ENCODE measurements at regions not wholly inside any gene's neighbourhood (a gene's known extent, or its start where the extent isn't known, plus 50 kb on each side); places are given as distances from the start of the nearest gene placed in this dataset.
"Not testable (repeated sequence)": the region's sequence is repeated elsewhere in the genome, so short reads cannot be mapped to it uniquely, and the experiment has no call there.

- H3K27me3 ChIP-seq (ENCODE audit: control insufficient read depth in 1 of 2, insufficient read depth in 2 of 2, low read length in 2 of 2), result no peaks in the 10 kb centered on the region
- no peak overlapping the region for H3K9ac ChIP-seq (ENCODE audit: low read length)
- no peaks in the 10 kb centered on the region for H3K9me3 ChIP-seq (ENCODE audit: low read length)
- no peaks in the 10 kb centered on the region for H3K4me1 ChIP-seq (ENCODE audit: insufficient read depth, low read length)
- H3K27ac ChIP-seq (ENCODE audit: low read depth, low read length), result no peak overlapping the region
- no peaks in the 10 kb centered on the region for H3K36me3 ChIP-seq (ENCODE audit: insufficient read depth, low read length)
- no peak overlapping the region for H3K4me3 ChIP-seq (ENCODE audit: low read depth in 1 of 2, low read length in 2 of 2)
Observed at GRCh38 chr2:36223259-36223658, 132.3 kb upstream of the CRIM1 start.

- H3K4me1 ChIP-seq (ENCODE audit: insufficient read depth, low read length), result no peaks in the 10 kb centered on the region
- H3K4me3 ChIP-seq (ENCODE audit: low read depth in 1 of 2, low read length in 2 of 2), result no peak overlapping the region
- no peaks in the 10 kb centered on the region for H3K27me3 ChIP-seq (ENCODE audit: control insufficient read depth in 1 of 2, insufficient read depth in 2 of 2, low read length in 2 of 2)
- no peak overlapping the region for H3K27ac ChIP-seq (ENCODE audit: low read depth, low read length)
- H3K9me3 ChIP-seq (ENCODE audit: low read length), result no peaks in the 10 kb centered on the region
- no peaks in the 10 kb centered on the region for H3K36me3 ChIP-seq (ENCODE audit: insufficient read depth, low read length)
- no peak overlapping the region for H3K9ac ChIP-seq (ENCODE audit: low read length)
Observed at GRCh38 chr2:36222485-36222884, 133.1 kb upstream of the CRIM1 start.

DNA sequence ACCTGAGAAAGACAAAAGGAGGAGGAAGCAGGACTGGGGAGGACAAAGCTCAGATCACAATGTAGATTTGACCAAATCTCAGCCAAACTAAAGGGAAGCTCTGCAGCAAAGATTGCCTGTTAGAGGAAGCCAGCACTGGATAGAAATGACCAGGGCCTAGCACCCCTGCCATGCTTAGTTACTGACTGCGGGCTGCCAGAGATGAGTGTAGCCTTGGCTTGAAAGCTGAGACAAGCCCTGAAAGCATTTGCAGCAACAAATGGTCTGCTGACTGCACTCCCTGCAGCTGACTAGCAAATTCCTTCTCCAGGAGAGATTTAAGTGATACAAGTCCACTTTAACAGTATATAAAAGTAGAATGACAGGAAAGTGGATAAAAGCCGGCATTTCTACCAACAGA, 140.9 kb upstream of the CRIM1 start:
- H3K4me3 ChIP-seq (ENCODE audit: low read depth in 1 of 2, low read length in 2 of 2), result no peak overlapping the region
- no peaks in the 10 kb centered on the region for H3K36me3 ChIP-seq (ENCODE audit: insufficient read depth, low read length)
- no peaks in the 10 kb centered on the region for H3K4me1 ChIP-seq (ENCODE audit: insufficient read depth, low read length)
- no peak overlapping the region for H3K9ac ChIP-seq (ENCODE audit: low read length)
- no peaks in the 10 kb centered on the region for H3K9me3 ChIP-seq (ENCODE audit: low read length)
- no peaks in the 10 kb centered on the region for H3K27me3 ChIP-seq (ENCODE audit: control insufficient read depth in 1 of 2, insufficient read depth in 2 of 2, low read length in 2 of 2)
- no peak overlapping the region for H3K27ac ChIP-seq (ENCODE audit: low read depth, low read length)

GRCh38 chr2:36203366-36203765, 152.2 kb upstream of the CRIM1 start:
- Histone ChIP-seq H3K4me1 (ENCODE audit: insufficient read depth, low read length) (no peaks in the 10 kb centered on the region), H3K36me3 (ENCODE audit: insufficient read depth, low read length) (no peaks in the 10 kb centered on the region), H3K27me3 (ENCODE audit: control insufficient read depth in 1 of 2, insufficient read depth in 2 of 2, low read length in 2 of 2) (no peaks in the 10 kb centered on the region), H3K4me3 (ENCODE audit: low read depth in 1 of 2, low read length in 2 of 2) (no peak overlapping the region), H3K9ac (ENCODE audit: low read length) (no peak overlapping the region), H3K27ac (ENCODE audit: low read depth, low read length) (no peak overlapping the region), H3K9me3 (ENCODE audit: low read length) (no peaks in the 10 kb centered on the region)

DNA sequence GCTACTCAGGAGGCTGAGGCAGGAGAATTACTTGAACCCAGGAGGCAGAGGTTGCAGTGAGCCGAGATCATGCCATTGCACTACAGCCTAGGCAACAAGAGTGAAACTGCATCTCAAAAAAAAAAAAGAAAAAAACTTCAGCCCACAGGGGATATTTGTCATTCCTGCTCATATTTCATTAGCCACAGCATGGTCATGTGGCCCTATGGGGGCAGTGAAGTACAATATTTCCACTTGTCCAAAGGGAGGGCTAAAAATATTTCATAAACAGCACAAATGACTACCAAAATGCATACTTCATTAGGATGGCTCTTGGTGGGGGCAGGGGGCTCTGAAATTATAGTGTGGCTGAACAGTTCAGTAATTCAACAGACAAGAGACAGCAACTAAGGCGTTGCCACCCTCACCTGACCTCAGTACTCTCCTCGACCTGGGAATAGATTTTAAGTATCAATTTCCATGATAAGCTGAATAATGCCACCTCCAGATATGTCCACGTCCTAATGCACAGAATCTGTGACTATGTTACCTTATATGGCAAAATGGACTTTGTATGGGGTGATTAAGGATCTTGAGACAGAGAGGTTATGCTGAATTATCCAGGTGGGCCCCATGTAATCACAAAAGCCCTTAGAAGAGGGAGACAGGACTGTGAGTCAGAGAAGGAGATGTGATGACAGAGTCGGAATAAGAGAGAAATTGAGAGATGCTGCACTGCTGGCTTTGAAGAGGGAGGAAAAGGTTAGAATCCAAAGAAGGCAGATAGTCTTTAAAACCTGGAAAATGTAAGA, 158.2 kb upstream of the CRIM1 start:
- no peaks in the 10 kb centered on the region for H3K9me3 ChIP-seq (ENCODE audit: low read length)
- no peaks in the 10 kb centered on the region for H3K27me3 ChIP-seq (ENCODE audit: control insufficient read depth in 1 of 2, insufficient read depth in 2 of 2, low read length in 2 of 2)
- no peaks in the 10 kb centered on the region for H3K4me1 ChIP-seq (ENCODE audit: insufficient read depth, low read length)
- H3K36me3 ChIP-seq (ENCODE audit: insufficient read depth, low read length), result no peaks in the 10 kb centered on the region
- H3K4me3 ChIP-seq (ENCODE audit: low read depth in 1 of 2, low read length in 2 of 2), result no peak overlapping the region
- no peak overlapping the region for H3K9ac ChIP-seq (ENCODE audit: low read length)
- no peak overlapping the region for H3K27ac ChIP-seq (ENCODE audit: low read depth, low read length)

DNA sequence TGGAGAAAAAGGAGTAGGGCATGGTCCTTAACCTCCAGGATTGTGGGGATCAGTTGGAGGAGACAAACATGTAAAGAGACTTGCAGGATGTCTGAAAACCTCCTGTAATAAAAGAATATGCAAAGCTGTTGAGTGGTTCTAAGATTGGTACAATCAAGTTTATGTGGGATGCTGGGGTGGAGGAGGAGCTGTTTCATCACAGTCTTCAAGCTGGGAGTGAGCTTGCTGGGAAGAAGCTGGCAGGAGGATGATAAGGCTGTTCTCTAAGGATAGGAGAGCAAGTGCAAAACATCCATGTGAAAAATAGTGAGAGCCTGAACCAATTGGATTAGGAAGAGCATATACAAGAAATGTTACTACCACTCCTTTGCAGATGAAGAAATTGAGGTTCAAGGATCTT, 161.9 kb upstream of the CRIM1 start:
- no peaks in the 10 kb centered on the region for H3K4me1 ChIP-seq (ENCODE audit: insufficient read depth, low read length)
- no peak overlapping the region for H3K27ac ChIP-seq (ENCODE audit: low read depth, low read length)
- H3K27me3 ChIP-seq (ENCODE audit: control insufficient read depth in 1 of 2, insufficient read depth in 2 of 2, low read length in 2 of 2), result no peaks in the 10 kb centered on the region
- no peaks in the 10 kb centered on the region for H3K9me3 ChIP-seq (ENCODE audit: low read length)
- no peaks in the 10 kb centered on the region for H3K36me3 ChIP-seq (ENCODE audit: insufficient read depth, low read length)
- H3K9ac ChIP-seq (ENCODE audit: low read length), result no peak overlapping the region
- H3K4me3 ChIP-seq (ENCODE audit: low read depth in 1 of 2, low read length in 2 of 2), result no peak overlapping the region

- H3K27ac ChIP-seq (ENCODE audit: low read depth, low read length), result no peak overlapping the region
Observed at GRCh38 chr2:36192983-36193382, 162.6 kb upstream of the CRIM1 start.

DNA sequence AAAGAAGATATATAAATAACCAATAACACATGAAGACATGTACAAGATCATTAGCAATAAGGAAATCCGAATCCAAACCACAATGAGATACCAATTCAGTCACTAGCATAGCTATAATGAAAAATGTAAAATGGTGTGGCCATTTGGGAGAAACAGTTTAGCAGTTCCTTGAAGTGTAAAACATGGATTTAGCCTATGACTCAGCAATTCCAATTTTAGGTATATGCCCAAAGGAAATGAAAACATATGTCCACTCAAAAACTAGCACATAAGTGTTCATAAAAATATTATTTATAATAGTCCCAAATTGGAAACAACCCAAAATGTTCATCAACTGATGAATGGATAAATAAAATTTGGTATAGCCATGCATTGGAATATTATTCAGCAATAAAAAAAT, 165.5 kb upstream of the CRIM1 start:
- H3K27ac ChIP-seq (ENCODE audit: low read depth, low read length), result no peak overlapping the region
- no peaks in the 10 kb centered on the region for H3K27me3 ChIP-seq (ENCODE audit: control insufficient read depth in 1 of 2, insufficient read depth in 2 of 2, low read length in 2 of 2)
- no peak overlapping the region for H3K9ac ChIP-seq (ENCODE audit: low read length)
- H3K4me1 ChIP-seq (ENCODE audit: insufficient read depth, low read length), result no peaks in the 10 kb centered on the region
- H3K4me3 ChIP-seq (ENCODE audit: low read depth in 1 of 2, low read length in 2 of 2), result no peak overlapping the region
- H3K9me3 ChIP-seq (ENCODE audit: low read length), result no peaks in the 10 kb centered on the region
- no peaks in the 10 kb centered on the region for H3K36me3 ChIP-seq (ENCODE audit: insufficient read depth, low read length)

More at GRCh38 chr2:36192983-36193382, 162.6 kb upstream of the CRIM1 start:
- H3K9ac ChIP-seq (ENCODE audit: low read length), result no peak overlapping the region
- H3K4me1 ChIP-seq (ENCODE audit: insufficient read depth, low read length), result no peaks in the 10 kb centered on the region
- no peak overlapping the region for H3K4me3 ChIP-seq (ENCODE audit: low read depth in 1 of 2, low read length in 2 of 2)
- H3K27me3 ChIP-seq (ENCODE audit: control insufficient read depth in 1 of 2, insufficient read depth in 2 of 2, low read length in 2 of 2), result no peaks in the 10 kb centered on the region
- no peaks in the 10 kb centered on the region for H3K36me3 ChIP-seq (ENCODE audit: insufficient read depth, low read length)
- H3K9me3 ChIP-seq (ENCODE audit: low read length), result no peaks in the 10 kb centered on the region

DNA sequence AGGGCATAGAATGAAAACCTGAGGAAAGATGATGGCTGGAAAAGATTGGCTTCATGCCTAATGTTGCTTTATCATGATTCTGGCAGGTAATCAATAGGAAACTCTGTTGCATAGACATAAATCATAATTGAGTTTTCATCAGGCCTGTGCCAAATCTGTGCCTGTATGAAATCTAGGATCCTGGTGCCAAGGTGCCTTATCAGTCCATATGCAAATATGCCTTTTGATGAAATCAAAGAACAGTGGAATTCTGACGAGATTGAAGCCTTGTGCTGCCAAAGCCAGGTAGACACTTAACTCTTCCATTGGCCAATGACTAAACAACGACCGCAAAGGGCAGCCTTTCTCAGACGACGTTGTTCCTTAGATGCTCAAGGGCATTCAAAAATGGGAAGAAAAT, 170.0 kb upstream of the CRIM1 start:
- H3K27ac ChIP-seq (ENCODE audit: low read depth, low read length), result no peak overlapping the region
- no peaks in the 10 kb centered on the region for H3K36me3 ChIP-seq (ENCODE audit: insufficient read depth, low read length)
- H3K4me1 ChIP-seq (ENCODE audit: insufficient read depth, low read length), result no peaks in the 10 kb centered on the region
- H3K9ac ChIP-seq (ENCODE audit: low read length), result no peak overlapping the region
- no peaks in the 10 kb centered on the region for H3K27me3 ChIP-seq (ENCODE audit: control insufficient read depth in 1 of 2, insufficient read depth in 2 of 2, low read length in 2 of 2)
- no peak overlapping the region for H3K4me3 ChIP-seq (ENCODE audit: low read depth in 1 of 2, low read length in 2 of 2)
- H3K9me3 ChIP-seq (ENCODE audit: low read length), result no peaks in the 10 kb centered on the region

DNA sequence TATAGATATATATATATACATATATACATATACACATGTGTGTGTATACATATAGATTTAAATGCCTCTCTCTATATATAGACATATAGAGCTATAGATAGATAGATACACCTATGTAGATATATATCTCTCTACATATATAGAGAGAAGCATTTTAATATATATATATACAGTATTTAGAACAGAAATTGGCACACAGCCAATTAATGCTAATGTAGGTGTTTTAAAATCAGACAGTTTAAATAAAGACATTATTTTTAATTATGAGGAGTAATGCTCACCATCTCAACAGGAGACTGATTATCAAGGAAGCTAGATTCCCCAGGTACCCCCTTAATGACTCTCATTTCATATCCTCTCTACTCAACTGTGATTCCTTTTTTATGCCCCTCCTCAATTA, 170.7 kb upstream of the CRIM1 start:
- no peak overlapping the region for H3K27ac ChIP-seq (ENCODE audit: low read depth, low read length)
- H3K4me3 ChIP-seq (ENCODE audit: low read depth in 1 of 2, low read length in 2 of 2), result no peak overlapping the region
- H3K36me3 ChIP-seq (ENCODE audit: insufficient read depth, low read length), result no peaks in the 10 kb centered on the region
- no peaks in the 10 kb centered on the region for H3K9me3 ChIP-seq (ENCODE audit: low read length)
- H3K9ac ChIP-seq (ENCODE audit: low read length), result no peak overlapping the region
- H3K27me3 ChIP-seq (ENCODE audit: control insufficient read depth in 1 of 2, insufficient read depth in 2 of 2, low read length in 2 of 2), result no peaks in the 10 kb centered on the region
- H3K4me1 ChIP-seq (ENCODE audit: insufficient read depth, low read length), result no peaks in the 10 kb centered on the region

DNA sequence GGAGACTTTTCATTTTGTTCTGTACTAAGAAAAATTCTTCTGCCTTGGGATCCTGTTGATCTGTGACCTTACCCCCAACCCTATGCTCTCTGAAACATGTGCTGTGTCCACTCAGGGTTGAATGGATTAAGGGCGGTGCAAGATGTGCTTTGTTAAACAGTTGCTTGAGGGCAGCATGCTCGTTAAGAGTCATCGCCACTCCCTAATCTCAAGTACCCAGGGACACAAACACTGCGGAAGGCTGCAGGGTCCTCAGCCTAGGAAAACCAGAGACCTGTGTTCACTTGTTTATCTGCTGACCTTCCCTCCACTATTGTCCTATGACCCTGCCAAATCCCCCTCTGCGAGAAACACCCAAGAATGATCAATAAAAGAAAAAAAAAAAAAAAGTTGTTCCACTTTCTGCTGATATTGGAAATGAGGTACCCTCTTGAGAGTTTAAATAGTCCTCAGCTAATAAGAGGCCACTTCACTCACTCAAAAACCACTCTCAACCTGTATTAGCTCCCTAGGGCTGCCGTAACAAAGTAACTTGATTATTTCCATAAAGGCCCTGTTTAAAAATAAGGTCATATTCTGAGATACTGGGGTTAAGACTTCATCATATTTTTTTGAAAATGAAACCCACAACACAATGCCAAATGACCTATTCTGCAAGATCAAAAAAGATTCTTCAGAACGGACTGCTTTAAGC, 174.6 kb upstream of the CRIM1 start:
- H3K9me3 ChIP-seq (ENCODE audit: low read length); H3K27ac ChIP-seq (ENCODE audit: low read depth, low read length); H3K27me3 ChIP-seq (ENCODE audit: control insufficient read depth in 1 of 2, insufficient read depth in 2 of 2, low read length in 2 of 2); H3K4me3 ChIP-seq (ENCODE audit: low read depth in 1 of 2, low read length in 2 of 2); H3K9ac ChIP-seq (ENCODE audit: low read length); H3K36me3 ChIP-seq (ENCODE audit: insufficient read depth, low read length); H3K4me1 ChIP-seq (ENCODE audit: insufficient read depth, low read length): not testable (repeated sequence)

- not testable (repeated sequence) for H3K9me3 ChIP-seq (ENCODE audit: low read length); H3K9ac ChIP-seq (ENCODE audit: low read length); H3K27me3 ChIP-seq (ENCODE audit: control insufficient read depth in 1 of 2, insufficient read depth in 2 of 2, low read length in 2 of 2); H3K27ac ChIP-seq (ENCODE audit: low read depth, low read length); H3K36me3 ChIP-seq (ENCODE audit: insufficient read depth, low read length); H3K4me1 ChIP-seq (ENCODE audit: insufficient read depth, low read length); H3K4me3 ChIP-seq (ENCODE audit: low read depth in 1 of 2, low read length in 2 of 2)
Observed at GRCh38 chr2:36180293-36180692, 175.3 kb upstream of the CRIM1 start.

Data from muscle layer of colon (tissue), 2 donors.